ENCODE measurements at regions not wholly inside any gene's neighbourhood (a gene's known extent, or its start where the extent isn't known, plus 50 kb on each side); places are given as distances from the start of the nearest gene placed in this dataset.

- TF ChIP-seq, protein P1, sequence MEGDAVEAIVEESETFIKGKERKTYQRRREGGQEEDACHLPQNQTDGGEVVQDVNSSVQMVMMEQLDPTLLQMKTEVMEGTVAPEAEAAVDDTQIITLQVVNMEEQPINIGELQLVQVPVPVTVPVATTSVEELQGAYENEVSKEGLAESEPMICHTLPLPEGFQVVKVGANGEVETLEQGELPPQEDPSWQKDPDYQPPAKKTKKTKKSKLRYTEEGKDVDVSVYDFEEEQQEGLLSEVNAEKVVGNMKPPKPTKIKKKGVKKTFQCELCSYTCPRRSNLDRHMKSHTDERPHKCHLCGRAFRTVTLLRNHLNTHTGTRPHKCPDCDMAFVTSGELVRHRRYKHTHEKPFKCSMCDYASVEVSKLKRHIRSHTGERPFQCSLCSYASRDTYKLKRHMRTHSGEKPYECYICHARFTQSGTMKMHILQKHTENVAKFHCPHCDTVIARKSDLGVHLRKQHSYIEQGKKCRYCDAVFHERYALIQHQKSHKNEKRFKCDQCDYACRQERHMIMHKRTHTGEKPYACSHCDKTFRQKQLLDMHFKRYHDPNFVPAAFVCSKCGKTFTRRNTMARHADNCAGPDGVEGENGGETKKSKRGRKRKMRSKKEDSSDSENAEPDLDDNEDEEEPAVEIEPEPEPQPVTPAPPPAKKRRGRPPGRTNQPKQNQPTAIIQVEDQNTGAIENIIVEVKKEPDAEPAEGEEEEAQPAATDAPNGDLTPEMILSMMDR (IDR thresholded peaks at IDR 0.05): no peak
- TF ChIP-seq POLR2A (IDR thresholded peaks at IDR 0.05): no peak
These were observed 630.9 kb upstream of the ATXN7L3B start for GRCh38 chr12:73906757-73907156.
